Activated T-helper 17 cell treated with anti-CD3 and anti-CD28 coated beads, Interleukin-2, amount 50 U/mL, for 72 hours (primary cell): ENCODE measurements at regions not wholly inside any gene's neighbourhood (a gene's known extent, or its start where the extent isn't known, plus 50 kb on each side); places are given as distances from the start of the nearest gene placed in this dataset.

Experiments
- ATAC-seq: fragments of 150-1000 bp; cut with Tn5 transposase; replicated peaks from 2 replicates; pipeline ENCODE4 v1.10.0; 2021; ENCODE audit warnings: mild to moderate bottlenecking, moderate library complexity
- H3K27ac Mint-ChIP-seq: one replicate; pipeline ENCODE4 v1.8.0; 2022; ENCODE audit warnings: mixed read lengths
- H3K27me3 Mint-ChIP-seq: one replicate; pipeline ENCODE4 v1.8.0; 2022; ENCODE audit warnings: mixed read lengths
- H3K36me3 Mint-ChIP-seq: one replicate; pipeline ENCODE4 v1.8.0; 2022; ENCODE audit warnings: low read depth, mild to moderate bottlenecking, mixed read lengths
- H3K4me1 Mint-ChIP-seq: one replicate; pipeline ENCODE4 v1.8.0; 2022; ENCODE audit warnings: mixed read lengths
- H3K4me3 Mint-ChIP-seq: one replicate; pipeline ENCODE4 v1.8.0; 2022; ENCODE audit warnings: mild to moderate bottlenecking, mixed read lengths
- H3K9me3 Mint-ChIP-seq: one replicate; pipeline ENCODE4 v1.8.0; 2022; ENCODE audit warnings: mixed read lengths

- H3K4me1 Mint-ChIP-seq, result no peaks in the 10 kb centered on the region
- ATAC-seq, result no peak
- peaks cover 4% of the 10 kb centered on the region for H3K9me3 Mint-ChIP-seq
- no peaks in the 10 kb centered on the region for H3K27me3 Mint-ChIP-seq
- H3K27ac Mint-ChIP-seq, result no peak overlapping the region
- H3K36me3 Mint-ChIP-seq, result no peaks in the 10 kb centered on the region
- no peak overlapping the region for H3K4me3 Mint-ChIP-seq
Observed at GRCh38 chr4:19104176-19104575, 1082.6 kb upstream of the LCORL start.

GRCh38 chr4:19095491-19096046 lies 1074.0 kb upstream of the LCORL start:
- Mint-ChIP-seq H3K4me1 (no peaks in the 10 kb centered on the region), H3K27me3 (no peaks in the 10 kb centered on the region), H3K9me3 (peaks cover 12% of the 10 kb centered on the region), H3K36me3 (no peaks in the 10 kb centered on the region), H3K4me3 (no peak overlapping the region), H3K27ac (no peak overlapping the region)
- no peak for ATAC-seq

GRCh38 chr4:19093951-19094350 lies 1072.4 kb upstream of the LCORL start:
- ATAC-seq, result no peak
- Mint-ChIP-seq H3K4me3 (no peak overlapping the region), H3K36me3 (no peaks in the 10 kb centered on the region), H3K27me3 (no peaks in the 10 kb centered on the region), H3K27ac (no peak overlapping the region), H3K4me1 (no peaks in the 10 kb centered on the region), H3K9me3 (peaks cover 17% of the 10 kb centered on the region)

GRCh38 chr4:19092797-19093196 lies 1071.2 kb upstream of the LCORL start:
- Mint-ChIP-seq H3K36me3 (no peaks in the 10 kb centered on the region), H3K4me3 (no peak overlapping the region), H3K27me3 (no peaks in the 10 kb centered on the region), H3K9me3 (peaks cover 17% of the 10 kb centered on the region), H3K4me1 (no peaks in the 10 kb centered on the region), H3K27ac (no peak overlapping the region)
- ATAC-seq, result no peak

DNA sequence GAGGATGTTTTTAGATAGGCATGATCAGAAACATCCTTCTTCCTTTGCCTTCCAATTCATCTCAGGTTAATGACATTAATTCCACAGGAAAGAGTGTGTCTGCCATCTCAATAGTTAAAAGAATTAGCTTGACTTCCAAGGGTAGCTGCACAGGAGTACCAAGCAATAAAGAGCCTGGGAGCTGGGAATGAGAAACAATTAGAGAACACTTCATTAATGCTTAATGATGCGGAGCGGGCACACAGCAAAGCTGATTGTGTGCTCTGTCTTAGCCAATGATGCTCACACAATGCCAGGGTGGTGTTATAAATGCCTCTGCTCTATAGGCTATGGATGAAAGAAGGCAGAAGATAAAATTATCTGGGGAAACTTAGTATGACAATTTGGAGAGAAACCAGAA lies 1052.5 kb upstream of the LCORL start:
- Mint-ChIP-seq H3K9me3 (peaks cover 19% of the 10 kb centered on the region), H3K36me3 (no peaks in the 10 kb centered on the region), H3K4me3 (no peak overlapping the region), H3K27ac (no peak overlapping the region), H3K4me1 (no peaks in the 10 kb centered on the region), H3K27me3 (no peaks in the 10 kb centered on the region)
- no peak for ATAC-seq

GRCh38 chr4:19063662-19064061 lies 1042.1 kb upstream of the LCORL start:
- ATAC-seq, result no peak
- Mint-ChIP-seq H3K4me3 (no peak overlapping the region), H3K36me3 (no peaks in the 10 kb centered on the region), H3K9me3 (peaks cover 16% of the 10 kb centered on the region), H3K27me3 (no peaks in the 10 kb centered on the region), H3K4me1 (no peaks in the 10 kb centered on the region), H3K27ac (no peak overlapping the region)

DNA sequence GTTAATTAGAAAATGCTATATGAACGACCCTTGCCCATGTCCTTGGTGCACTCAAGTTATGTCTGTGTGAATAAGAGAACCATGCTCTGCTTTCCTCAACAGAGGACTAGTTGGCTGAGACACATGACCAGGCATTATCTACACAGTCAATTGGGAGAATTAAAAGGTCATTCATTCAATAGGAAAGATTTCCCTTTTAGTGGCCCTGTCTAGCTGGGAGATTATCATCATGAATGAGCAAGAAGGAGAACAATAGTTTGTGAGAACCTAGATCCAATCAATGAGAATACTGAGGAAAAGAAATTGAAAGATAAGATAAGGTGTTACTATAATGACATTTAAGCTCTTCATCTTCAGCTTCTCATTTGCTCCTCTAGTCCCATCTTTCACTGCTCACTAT lies 1033.4 kb upstream of the LCORL start:
- no peaks in the 10 kb centered on the region for H3K36me3 Mint-ChIP-seq
- H3K27ac Mint-ChIP-seq, result no peak overlapping the region
- no peak for ATAC-seq
- no peak overlapping the region for H3K4me3 Mint-ChIP-seq
- peaks cover 10% of the 10 kb centered on the region for H3K9me3 Mint-ChIP-seq
- H3K4me1 Mint-ChIP-seq, result no peaks in the 10 kb centered on the region
- H3K27me3 Mint-ChIP-seq, result no peaks in the 10 kb centered on the region

DNA sequence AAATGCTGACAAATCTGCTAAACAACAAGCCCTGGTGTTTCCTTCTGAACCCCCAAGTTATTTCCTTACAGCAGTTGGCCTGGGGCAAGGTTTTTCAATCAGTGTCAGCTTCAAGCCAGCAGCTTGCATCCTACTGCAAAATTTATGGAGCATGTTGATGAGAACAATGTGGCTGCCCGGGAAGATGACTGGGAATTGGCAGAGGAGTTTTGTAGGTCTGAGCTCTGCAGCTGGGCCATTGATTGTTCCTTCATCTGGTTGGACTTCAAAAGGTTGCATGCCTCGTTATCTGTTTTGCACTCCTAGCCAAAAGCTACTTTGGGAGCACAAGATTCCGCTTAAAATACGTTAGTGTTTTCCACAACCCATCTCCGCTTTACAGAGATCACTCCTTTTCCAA lies 1030.3 kb upstream of the LCORL start:
- Mint-ChIP-seq H3K4me3 (no peak overlapping the region), H3K9me3 (peaks cover 6% of the 10 kb centered on the region), H3K4me1 (no peaks in the 10 kb centered on the region), H3K36me3 (no peaks in the 10 kb centered on the region), H3K27me3 (no peaks in the 10 kb centered on the region), H3K27ac (no peak overlapping the region)
- ATAC-seq, result no peak

GRCh38 chr4:19047279-19047880 lies 1025.8 kb upstream of the LCORL start:
- Mint-ChIP-seq H3K9me3 (peaks cover 8% of the 10 kb centered on the region), H3K36me3 (no peaks in the 10 kb centered on the region), H3K27ac (no peak overlapping the region), H3K27me3 (no peaks in the 10 kb centered on the region), H3K4me3 (no peak overlapping the region), H3K4me1 (no peaks in the 10 kb centered on the region)
- ATAC-seq, result no peak

DNA sequence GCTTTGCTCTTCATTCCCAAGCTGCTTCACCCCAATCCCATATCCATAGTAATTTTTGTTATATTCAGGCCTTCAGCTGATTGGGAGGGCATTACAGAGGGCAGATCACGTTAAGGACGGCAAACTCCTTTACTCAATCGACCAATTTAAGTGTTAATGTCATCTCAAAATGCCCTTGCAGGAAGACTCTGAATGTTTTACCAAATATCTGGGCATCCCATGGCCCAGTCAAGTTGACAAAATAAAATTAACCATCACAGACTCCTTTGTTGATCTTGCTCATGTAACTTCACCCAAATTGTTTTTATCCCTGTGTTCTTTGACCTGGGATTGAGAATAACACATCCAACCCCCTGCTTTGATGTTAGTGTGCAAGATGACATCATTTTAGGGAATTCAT lies 1018.3 kb upstream of the LCORL start:
- Mint-ChIP-seq H3K9me3 (peaks cover 19% of the 10 kb centered on the region), H3K27ac (no peak overlapping the region)
- ATAC-seq, result no peak

DNA sequence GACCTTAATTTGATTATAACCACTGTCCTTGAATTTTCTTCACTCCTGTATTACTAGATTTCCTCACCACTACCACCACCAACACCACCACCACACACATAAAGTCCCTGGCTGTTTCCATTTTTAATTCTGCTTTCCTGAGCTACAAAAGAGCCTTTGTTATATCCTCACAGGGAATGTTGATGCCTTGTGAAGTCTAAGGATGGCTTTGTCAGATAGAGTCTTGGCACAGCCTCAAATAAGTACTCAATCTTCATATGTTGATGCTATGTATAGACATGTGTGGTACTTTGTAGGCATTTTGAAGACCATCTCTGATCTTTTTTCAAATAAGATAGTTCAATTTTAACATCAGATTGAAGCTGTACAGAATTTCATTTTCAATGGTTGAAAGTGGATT lies 1016.7 kb upstream of the LCORL start:
- no peaks in the 10 kb centered on the region for H3K4me1 Mint-ChIP-seq

More for the DNA sequence above, 1018.3 kb upstream of the LCORL start:
- Mint-ChIP-seq H3K27me3 (no peaks in the 10 kb centered on the region), H3K36me3 (no peaks in the 10 kb centered on the region), H3K4me1 (no peaks in the 10 kb centered on the region), H3K4me3 (no peak overlapping the region)

GRCh38 chr4:19033816-19034733 lies 1012.5 kb upstream of the LCORL start:
- no peak for ATAC-seq
- Mint-ChIP-seq H3K9me3 (peaks cover 14% of the 10 kb centered on the region), H3K36me3 (no peaks in the 10 kb centered on the region), H3K4me1 (no peaks in the 10 kb centered on the region), H3K4me3 (no peak overlapping the region), H3K27ac (no peak overlapping the region), H3K27me3 (no peaks in the 10 kb centered on the region)

More for the DNA sequence above, 1016.7 kb upstream of the LCORL start:
- H3K27me3 Mint-ChIP-seq, result no peaks in the 10 kb centered on the region
- H3K4me3 Mint-ChIP-seq, result no peak overlapping the region
- no peaks in the 10 kb centered on the region for H3K36me3 Mint-ChIP-seq
- H3K27ac Mint-ChIP-seq, result no peak overlapping the region
- peaks cover 19% of the 10 kb centered on the region for H3K9me3 Mint-ChIP-seq
- no peak for ATAC-seq

- H3K36me3 Mint-ChIP-seq, result no peaks in the 10 kb centered on the region
- no peak for ATAC-seq
- H3K9me3 Mint-ChIP-seq, result peaks cover 15% of the 10 kb centered on the region
- H3K27me3 Mint-ChIP-seq, result no peaks in the 10 kb centered on the region
- no peak overlapping the region for H3K27ac Mint-ChIP-seq
- no peaks in the 10 kb centered on the region for H3K4me1 Mint-ChIP-seq
- H3K4me3 Mint-ChIP-seq, result no peak overlapping the region
Observed at GRCh38 chr4:19030536-19030935, 1009.0 kb upstream of the LCORL start.

GRCh38 chr4:19030048-19030447 lies 1008.5 kb upstream of the LCORL start:
- Mint-ChIP-seq H3K36me3 (no peaks in the 10 kb centered on the region), H3K27ac (no peak overlapping the region), H3K4me1 (no peaks in the 10 kb centered on the region), H3K9me3 (peaks cover 16% of the 10 kb centered on the region), H3K27me3 (no peaks in the 10 kb centered on the region), H3K4me3 (no peak overlapping the region)
- ATAC-seq, result no peak

GRCh38 chr4:19026281-19026680 lies 1004.7 kb upstream of the LCORL start:
- Mint-ChIP-seq H3K4me3 (no peak overlapping the region), H3K27ac (no peak overlapping the region), H3K9me3 (peaks cover 10% of the 10 kb centered on the region), H3K27me3 (no peaks in the 10 kb centered on the region), H3K36me3 (no peaks in the 10 kb centered on the region), H3K4me1 (no peaks in the 10 kb centered on the region)
- no peak for ATAC-seq
